HFFc6 (cell line): ENCODE measurements at regions not wholly inside any gene's neighbourhood (a gene's known extent, or its start where the extent isn't known, plus 50 kb on each side); places are given as distances from the start of the nearest gene placed in this dataset.

Source experiments
- DNase-seq: peaks from one replicate; pipeline ENCODE4 v3.0.0-alpha.2; 2018
- H3K27ac Mint-ChIP-seq: 2 replicates; pipeline ENCODE4 v1.8.0; 2020; ENCODE audit warnings: mild to moderate bottlenecking, mixed read lengths
- H3K27me3 Mint-ChIP-seq: 2 replicates; pipeline ENCODE4 v1.8.0; 2021; ENCODE audit warnings: mild to moderate bottlenecking, moderate library complexity, mixed read lengths; ENCODE audit not compliant: insufficient read depth
- H3K36me3 Mint-ChIP-seq: 2 replicates; pipeline ENCODE4 v1.8.0; 2021; ENCODE audit warnings: low read depth, mixed read lengths
- H3K4me1 Mint-ChIP-seq: 2 replicates; pipeline ENCODE4 v1.8.0; 2020; ENCODE audit warnings: low read depth, mixed read lengths
- H3K4me3 Mint-ChIP-seq: 2 replicates; pipeline ENCODE4 v1.8.0; 2020; ENCODE audit warnings: mild to moderate bottlenecking, moderate library complexity, mixed read lengths
- H3K9me3 Mint-ChIP-seq: 2 replicates; pipeline ENCODE4 v1.8.0; 2020; ENCODE audit warnings: mild to moderate bottlenecking, mixed read lengths
- CTCF ChIP-seq: fragments of 200-600 bp; sonication (generic); IDR thresholded peaks from 2 replicates; pipeline ENCODE4 v1.5.0; 2021; ENCODE audit warnings: antibody characterized with exemption, mild to moderate bottlenecking

- Mint-ChIP-seq H3K36me3 (no peaks in the 10 kb centered on the region), H3K4me3 (no peak overlapping the region), H3K4me1 (no peaks in the 10 kb centered on the region), H3K27ac (no peak overlapping the region), H3K9me3 (no peaks in the 10 kb centered on the region), H3K27me3 (peaks cover 6% of the 10 kb centered on the region; the same call in 1 of the 2 replicates)
- no peak for DNase-seq
- no peak for TF ChIP-seq CTCF
Measured at GRCh38 chr2:222071911-222072310, 226.9 kb downstream of the PAX3 start.

- no peak overlapping the region for H3K4me3 Mint-ChIP-seq
- no peaks in the 10 kb centered on the region for H3K9me3 Mint-ChIP-seq
- no peak for DNase-seq
- H3K4me1 Mint-ChIP-seq, result no peaks in the 10 kb centered on the region
- no peak overlapping the region for H3K27ac Mint-ChIP-seq
- no peak for TF ChIP-seq CTCF
- peaks cover 15% of the 10 kb centered on the region for H3K27me3 Mint-ChIP-seq
- H3K36me3 Mint-ChIP-seq, result no peaks in the 10 kb centered on the region
Measured at GRCh38 chr2:222064286-222064685, 234.5 kb downstream of the PAX3 start.

- H3K4me3 Mint-ChIP-seq, result no peak overlapping the region
- H3K27me3 Mint-ChIP-seq, result peaks cover 6% of the 10 kb centered on the region
- TF ChIP-seq CTCF, result no peak
- H3K4me1 Mint-ChIP-seq, result peaks cover 10% of the 10 kb centered on the region; the same call in 1 of the 2 replicates
- H3K9me3 Mint-ChIP-seq, result no peaks in the 10 kb centered on the region
- no peak overlapping the region for H3K27ac Mint-ChIP-seq
- DNase-seq, result no peak
- no peaks in the 10 kb centered on the region for H3K36me3 Mint-ChIP-seq
Measured at GRCh38 chr2:222058819-222059445, 239.9 kb downstream of the PAX3 start.

DNA sequence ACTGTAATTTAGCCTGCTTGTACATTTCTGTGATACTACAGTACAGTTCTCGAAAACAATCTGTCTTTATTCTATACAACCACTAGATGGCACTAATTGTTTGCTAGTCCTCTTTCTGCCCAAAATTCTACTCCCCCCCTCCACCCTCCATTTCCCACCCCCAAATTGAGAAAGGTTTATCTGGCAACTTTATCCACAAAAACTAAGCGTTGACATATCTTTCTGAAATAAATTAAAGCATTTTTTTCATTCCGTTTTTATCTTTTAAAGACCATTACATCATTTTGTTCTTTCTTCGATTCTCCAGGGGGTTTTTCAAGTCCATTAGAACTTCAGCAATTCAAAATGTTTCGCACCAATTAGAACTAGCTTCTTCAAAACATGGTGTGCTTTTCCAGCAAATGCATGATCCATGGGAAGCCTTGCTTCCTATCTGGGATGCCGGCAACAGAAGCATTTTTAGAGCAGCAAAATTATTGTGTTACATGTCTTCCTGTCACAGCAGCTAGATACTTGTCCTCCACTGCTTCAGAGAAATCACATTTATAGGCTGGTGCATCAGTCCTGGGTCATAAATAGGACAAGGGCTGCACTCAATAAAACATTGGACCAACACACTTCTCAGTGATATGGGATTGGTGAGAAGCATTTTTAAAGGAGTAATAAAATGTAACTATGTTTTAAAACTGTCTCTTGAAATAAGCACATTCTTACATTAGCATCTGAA lies 241.3 kb downstream of the PAX3 start:
- TF ChIP-seq CTCF, result peak; percentile 89
- peaks cover 16% of the 10 kb centered on the region for H3K27me3 Mint-ChIP-seq
- H3K4me1 Mint-ChIP-seq, result peaks cover 10% of the 10 kb centered on the region; the same call in 1 of the 2 replicates
- H3K27ac Mint-ChIP-seq, result no peak overlapping the region
- no peak for DNase-seq
- H3K4me3 Mint-ChIP-seq, result no peak overlapping the region
- no peaks in the 10 kb centered on the region for H3K9me3 Mint-ChIP-seq
- H3K36me3 Mint-ChIP-seq, result no peaks in the 10 kb centered on the region

GRCh38 chr2:222055328-222055727 lies 243.5 kb downstream of the PAX3 start:
- Mint-ChIP-seq H3K4me1 (peaks cover 10% of the 10 kb centered on the region; the same call in 1 of the 2 replicates), H3K27me3 (peaks cover 20% of the 10 kb centered on the region), H3K27ac (no peak overlapping the region), H3K36me3 (no peaks in the 10 kb centered on the region), H3K4me3 (no peak overlapping the region), H3K9me3 (no peaks in the 10 kb centered on the region)
- no peak for TF ChIP-seq CTCF
- no peak for DNase-seq
